Astrocyte of the spinal cord (primary cell): ENCODE measurements at regions not wholly inside any gene's neighbourhood (a gene's known extent, or its start where the extent isn't known, plus 50 kb on each side); places are given as distances from the start of the nearest gene placed in this dataset.

Source experiments
- DNase-seq: peaks from one replicate; pipeline ENCODE4 v3.0.0; 2011; ENCODE audit warnings: low read depth, low spot score
- H3K4me3 ChIP-seq: 2 replicates; pipeline ENCODE4 v1.5.1; 2011; ENCODE audit warnings: low read depth, mild to moderate bottlenecking, low read length, moderate library complexity
- in situ Hi-C: cut with HindIII; loops from 2 replicates; pipeline ENCODE4 v1.10.0; 2017; ENCODE audit warnings: low sequenced_read_pairs
- TF ChIP-seq, protein P1 (sequence below): IDR thresholded peaks from 2 replicates; pipeline ENCODE4 v1.5.1; 2012; ENCODE audit warnings: low read depth, mild to moderate bottlenecking, low read length, inconsistent platforms

GRCh38 chr7:50860174-50860573 lies 77.5 kb upstream of the GRB10 start:
- DNase-seq, result no peak
- H3K4me3 ChIP-seq, result no peak overlapping the region
- TF ChIP-seq, protein P1, sequence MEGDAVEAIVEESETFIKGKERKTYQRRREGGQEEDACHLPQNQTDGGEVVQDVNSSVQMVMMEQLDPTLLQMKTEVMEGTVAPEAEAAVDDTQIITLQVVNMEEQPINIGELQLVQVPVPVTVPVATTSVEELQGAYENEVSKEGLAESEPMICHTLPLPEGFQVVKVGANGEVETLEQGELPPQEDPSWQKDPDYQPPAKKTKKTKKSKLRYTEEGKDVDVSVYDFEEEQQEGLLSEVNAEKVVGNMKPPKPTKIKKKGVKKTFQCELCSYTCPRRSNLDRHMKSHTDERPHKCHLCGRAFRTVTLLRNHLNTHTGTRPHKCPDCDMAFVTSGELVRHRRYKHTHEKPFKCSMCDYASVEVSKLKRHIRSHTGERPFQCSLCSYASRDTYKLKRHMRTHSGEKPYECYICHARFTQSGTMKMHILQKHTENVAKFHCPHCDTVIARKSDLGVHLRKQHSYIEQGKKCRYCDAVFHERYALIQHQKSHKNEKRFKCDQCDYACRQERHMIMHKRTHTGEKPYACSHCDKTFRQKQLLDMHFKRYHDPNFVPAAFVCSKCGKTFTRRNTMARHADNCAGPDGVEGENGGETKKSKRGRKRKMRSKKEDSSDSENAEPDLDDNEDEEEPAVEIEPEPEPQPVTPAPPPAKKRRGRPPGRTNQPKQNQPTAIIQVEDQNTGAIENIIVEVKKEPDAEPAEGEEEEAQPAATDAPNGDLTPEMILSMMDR, result no peak
- in situ Hi-C loops, result no loop called here

GRCh38 chr7:50858528-50859245 lies 76.0 kb upstream of the GRB10 start:
- DNase-seq, result no peak
- TF ChIP-seq, protein P1, result no peak
- H3K4me3 ChIP-seq, result no peak overlapping the region
- in situ Hi-C loops, result no loop called here

- in situ Hi-C loops, result no loop called here
- no peak for DNase-seq
Observed at GRCh38 chr7:50857804-50858489, 75.3 kb upstream of the GRB10 start.

DNA sequence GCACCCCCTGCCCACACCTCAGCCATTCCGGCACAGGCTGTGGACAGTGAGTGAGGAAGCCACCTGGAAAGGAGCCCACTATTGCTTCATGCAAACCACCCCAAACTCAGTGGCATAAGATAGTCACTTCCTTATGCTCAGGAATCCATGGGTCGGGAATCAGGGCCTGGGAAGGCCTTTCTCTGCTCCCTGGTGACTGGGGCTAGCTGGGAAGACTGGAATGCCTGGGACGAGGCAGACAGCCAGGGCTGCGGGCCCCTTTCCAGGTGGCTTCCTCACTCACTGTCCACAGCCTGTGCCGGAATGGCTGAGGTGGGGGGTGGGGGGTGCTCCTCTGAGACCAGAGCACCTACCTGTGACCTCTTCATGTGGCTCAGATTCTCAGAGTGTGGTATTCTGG lies 74.1 kb upstream of the GRB10 start:
- TF ChIP-seq, protein P1, result no peak
- in situ Hi-C loops, result no loop called here
- DNase-seq, result no peak
- no peak overlapping the region for H3K4me3 ChIP-seq

More at GRCh38 chr7:50857804-50858489, 75.3 kb upstream of the GRB10 start:
- no peak overlapping the region for H3K4me3 ChIP-seq
- TF ChIP-seq, protein P1, result no peak

- DNase-seq, result no peak
- no peak overlapping the region for H3K4me3 ChIP-seq
- in situ Hi-C loops, result no loop called here
- TF ChIP-seq, protein P1, result no peak
Observed at GRCh38 chr7:50856231-50856630, 73.5 kb upstream of the GRB10 start.

- DNase-seq, result no peak
- TF ChIP-seq, protein P1, result no peak
- in situ Hi-C loops, result no loop called here
- no peak overlapping the region for H3K4me3 ChIP-seq
Observed at GRCh38 chr7:50855526-50855925, 72.8 kb upstream of the GRB10 start.
